HEK293T (cell line): ENCODE measurements at regions not wholly inside any gene's neighbourhood (a gene's known extent, or its start where the extent isn't known, plus 50 kb on each side); places are given as distances from the start of the nearest gene placed in this dataset.

ENCODE experiments used
- CTCF ChIA-PET: fragments of 350-600 bp; formaldehyde crosslinking; extraction: SDS; loops from one replicate; lab custom pipeline; 2021; ENCODE audit warnings: antibody characterized with exemption, inconsistent platforms; lab: Yijun Ruan, JAX
- POLR2A ChIA-PET: fragments of 350-600 bp; formaldehyde crosslinking; extraction: SDS; loops from one replicate; lab custom pipeline; 2020; ENCODE audit warnings: antibody characterized with exemption, inconsistent platforms; lab: Yijun Ruan, JAX
- DNase-seq: peaks from one replicate; pipeline ENCODE4 v3.0.0; 2012; ENCODE audit warnings: mixed read lengths; ENCODE audit errors: extremely low spot score
- ARNT ChIP-seq: fragments of 450-650 bp; IDR thresholded peaks from 2 replicates; pipeline ENCODE4 v1.6.1; 2017; ENCODE audit warnings: mild to moderate bottlenecking
- BHLHE40 ChIP-seq: fragments of 450-650 bp; IDR thresholded peaks from 2 replicates; pipeline ENCODE4 v1.6.1; 2016; ENCODE audit warnings: mild to moderate bottlenecking, moderate library complexity, borderline replicate concordance
- CTBP1 ChIP-seq: fragments of 450-650 bp; IDR thresholded peaks from 2 replicates; pipeline ENCODE4 v1.6.1; 2016; ENCODE audit warnings: borderline replicate concordance
- ELF4 ChIP-seq: fragments of 450-650 bp; IDR thresholded peaks from 2 replicates; pipeline ENCODE4 v1.6.1; 2017; ENCODE audit warnings: antibody characterized with exemption
- FOXA1 ChIP-seq: fragments of 450-650 bp; IDR thresholded peaks from 2 replicates; pipeline ENCODE4 v1.6.1; 2016; ENCODE audit warnings: mild to moderate bottlenecking
- FOXK2 ChIP-seq: fragments of 450-650 bp; IDR thresholded peaks from 2 replicates; pipeline ENCODE4 v1.6.1; 2016; ENCODE audit warnings: mild to moderate bottlenecking
- FOXM1 ChIP-seq: fragments of 450-650 bp; IDR thresholded peaks from 2 replicates; pipeline ENCODE4 v1.6.1; 2017; ENCODE audit warnings: mild to moderate bottlenecking, borderline replicate concordance
- HDGF ChIP-seq: fragments of 450-650 bp; IDR thresholded peaks from 2 replicates; pipeline ENCODE4 v1.6.1; 2017; ENCODE audit warnings: antibody characterized with exemption, borderline replicate concordance
- L3MBTL2 ChIP-seq: fragments of 450-650 bp; conservative IDR thresholded peaks from 2 replicates; pipeline ENCODE4 v1.6.1; 2016; ENCODE audit warnings: mild to moderate bottlenecking
- LEF1 ChIP-seq: fragments of 450-650 bp; IDR thresholded peaks from 2 replicates; pipeline ENCODE4 v1.6.1; 2017; ENCODE audit warnings: mild to moderate bottlenecking, borderline replicate concordance
- NFRKB ChIP-seq: fragments of 450-650 bp; IDR thresholded peaks from 2 replicates; pipeline ENCODE4 v1.6.1; 2016; ENCODE audit warnings: mild to moderate bottlenecking, moderate library complexity
- SP1 ChIP-seq: fragments of 450-650 bp; IDR thresholded peaks from 2 replicates; pipeline ENCODE4 v1.6.1; 2017
- SUZ12 ChIP-seq: fragments of 450-650 bp; IDR thresholded peaks from 2 replicates; pipeline ENCODE4 v1.6.1; 2016; ENCODE audit warnings: mild to moderate bottlenecking
- TARDBP ChIP-seq: fragments of 450-650 bp; IDR thresholded peaks from 2 replicates; pipeline ENCODE4 v1.6.1; 2016
- ZNF384 ChIP-seq: fragments of 450-650 bp; IDR thresholded peaks from 2 replicates; pipeline ENCODE4 v1.6.1; 2016
- TF ChIP-seq, protein P1 (sequence below): fragments of 450-650 bp; IDR thresholded peaks from 2 replicates; pipeline ENCODE4 v1.6.1; 2016

- CTCF ChIA-PET: no interaction called here
- POLR2A ChIA-PET: no interaction called here
- TF ChIP-seq TARDBP (no peak), HDGF (no peak), FOXA1 (no peak), FOXK2 (no peak), NFRKB (no peak), SP1 (no peak), ARNT (no peak), L3MBTL2 (no peak), LEF1 (no peak), CTBP1 (no peak), ELF4 (no peak), FOXM1 (no peak), BHLHE40 (no peak), SUZ12 (no peak)
- TF ChIP-seq, protein P1, sequence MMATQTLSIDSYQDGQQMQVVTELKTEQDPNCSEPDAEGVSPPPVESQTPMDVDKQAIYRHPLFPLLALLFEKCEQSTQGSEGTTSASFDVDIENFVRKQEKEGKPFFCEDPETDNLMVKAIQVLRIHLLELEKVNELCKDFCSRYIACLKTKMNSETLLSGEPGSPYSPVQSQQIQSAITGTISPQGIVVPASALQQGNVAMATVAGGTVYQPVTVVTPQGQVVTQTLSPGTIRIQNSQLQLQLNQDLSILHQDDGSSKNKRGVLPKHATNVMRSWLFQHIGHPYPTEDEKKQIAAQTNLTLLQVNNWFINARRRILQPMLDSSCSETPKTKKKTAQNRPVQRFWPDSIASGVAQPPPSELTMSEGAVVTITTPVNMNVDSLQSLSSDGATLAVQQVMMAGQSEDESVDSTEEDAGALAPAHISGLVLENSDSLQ: no peak
- DNase-seq: no peak
Measured at GRCh38 chr14:89491711-89492381, 74.8 kb upstream of the FOXN3 start.

GRCh38 chr14:89490466-89490865 lies 73.4 kb upstream of the FOXN3 start:
- DNase-seq: no peak
- ChIA-PET CTCF (no interaction called here), POLR2A (no interaction called here)
- TF ChIP-seq ZNF384 (no peak), BHLHE40 (no peak), ARNT (no peak), SUZ12 (no peak), HDGF (no peak), CTBP1 (no peak), FOXM1 (no peak), NFRKB (no peak), L3MBTL2 (no peak), SP1 (no peak), FOXK2 (no peak), FOXA1 (no peak), TARDBP (no peak)

DNA sequence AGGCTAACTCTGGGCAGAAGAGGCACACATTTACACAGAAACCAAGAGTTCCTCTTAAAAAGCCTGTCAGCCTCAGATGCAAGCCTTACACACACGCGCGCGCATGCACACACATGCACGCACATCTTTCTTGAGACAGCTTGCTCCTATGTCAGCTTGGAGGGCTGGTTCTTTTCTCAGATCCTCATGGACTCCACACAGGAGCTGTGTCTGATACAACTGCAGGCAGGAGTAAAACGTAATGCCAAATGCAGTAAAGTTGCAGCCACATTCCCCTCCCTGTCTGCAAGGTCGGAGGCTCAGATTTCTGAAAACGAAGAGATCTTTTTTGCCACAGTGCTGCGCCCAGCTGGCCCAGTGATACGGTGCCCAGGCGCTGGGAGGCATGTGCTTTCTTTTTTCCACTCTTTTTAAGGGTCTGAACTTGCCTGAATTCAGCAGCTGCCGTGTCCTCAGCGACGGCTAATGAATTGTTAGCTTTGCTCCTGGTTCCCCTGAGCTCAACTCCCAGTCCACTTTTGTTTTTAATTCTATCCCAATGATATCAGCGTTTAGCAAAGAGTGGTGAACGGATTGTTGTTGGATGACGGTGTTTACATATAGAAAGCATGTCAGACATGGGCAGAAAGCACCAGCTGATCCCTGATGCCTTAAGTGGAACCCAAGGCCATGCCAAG lies 72.9 kb upstream of the FOXN3 start:
- DNase-seq: no peak
- POLR2A ChIA-PET: no interaction called here
- CTCF ChIA-PET: no interaction called here
- TF ChIP-seq CTBP1 (no peak), NFRKB (no peak), ZNF384 (no peak)
- TF ChIP-seq, protein P1: no peak

- ChIA-PET CTCF (no interaction called here), POLR2A (no interaction called here)
- TF ChIP-seq SUZ12 (no peak), ARNT (no peak), HDGF (no peak), SP1 (no peak), L3MBTL2 (no peak), BHLHE40 (no peak), CTBP1 (no peak), ZNF384 (no peak)
- no peak for DNase-seq
Measured at GRCh38 chr14:89486961-89487360, 69.9 kb upstream of the FOXN3 start.

DNA sequence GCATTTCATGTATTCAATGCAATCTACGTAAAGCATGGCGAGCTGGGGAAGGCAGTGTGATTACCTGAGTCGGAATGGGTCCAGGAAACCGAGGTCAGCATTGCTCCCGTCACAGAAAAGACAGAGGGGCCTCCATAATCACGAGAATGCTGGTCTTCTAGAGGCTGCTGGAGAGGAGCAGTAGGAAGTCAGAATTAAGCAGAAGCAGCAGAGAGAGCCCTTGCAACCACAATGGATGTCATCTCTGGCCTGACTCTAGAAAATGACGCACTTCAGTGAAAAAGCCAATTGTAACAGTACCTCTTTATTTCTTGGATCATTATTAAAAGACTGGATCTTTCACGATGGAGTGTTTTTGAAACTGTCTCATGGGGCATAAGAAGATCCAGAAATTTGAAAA lies 69.5 kb upstream of the FOXN3 start:
- TF ChIP-seq BHLHE40: no peak
- no peak for TF ChIP-seq SUZ12
- no peak for TF ChIP-seq FOXK2
- no peak for TF ChIP-seq ARNT
- no peak for TF ChIP-seq TARDBP
- TF ChIP-seq SP1: no peak
- no peak for TF ChIP-seq ELF4
- CTCF ChIA-PET: no interaction called here
- no peak for DNase-seq
- POLR2A ChIA-PET: no interaction called here

GRCh38 chr14:89485264-89485663 lies 68.2 kb upstream of the FOXN3 start:
- POLR2A ChIA-PET: interaction anchor here (1.1 kb wide), 1 partner anchor 10 kb away, joined by 3 read pairs; no protein-coding TSS in a partner anchor
- CTCF ChIA-PET: no interaction called here
- TF ChIP-seq BHLHE40 (no peak), HDGF (no peak), CTBP1 (no peak), FOXM1 (no peak), SUZ12 (no peak), NFRKB (no peak), LEF1 (no peak), ELF4 (no peak), ZNF384 (no peak), TARDBP (no peak), ARNT (no peak), L3MBTL2 (no peak), FOXK2 (no peak), FOXA1 (no peak), SP1 (no peak)
- TF ChIP-seq, protein P1: no peak
- no peak for DNase-seq
